GM12892 (cell line): ENCODE measurements at regions not wholly inside any gene's neighbourhood (a gene's known extent, or its start where the extent isn't known, plus 50 kb on each side); places are given as distances from the start of the nearest gene placed in this dataset.

Source experiments
- DNase-seq: peaks from one replicate; pipeline ENCODE4 v3.0.0; 2011; ENCODE audit not compliant: insufficient read length
- FAIRE-seq: peaks from 2 replicates; lab custom pipeline; 2011; peaks lifted over from hg19 to GRCh38; lab: Jason Lieb, UNC
- POLR2A ChIP-seq: IDR thresholded peaks from 2 replicates; pipeline ENCODE4 v1.6.1; 2011; ENCODE audit warnings: low read depth, low read length, control low read depth
- POLR2AphosphoS5 ChIP-seq: IDR thresholded peaks from 2 replicates; pipeline ENCODE4 v1.6.1; 2011; ENCODE audit warnings: low read depth, low read length, control low read depth
- TAF1 ChIP-seq: IDR thresholded peaks from 2 replicates; pipeline ENCODE4 v1.6.1; 2011; ENCODE audit warnings: low read depth, mild to moderate bottlenecking, control low read depth, low read length, borderline replicate concordance

- no peak for TF ChIP-seq TAF1
- TF ChIP-seq POLR2A, result no peak
- TF ChIP-seq POLR2AphosphoS5, result no peak
- FAIRE-seq (no peak), DNase-seq (no peak)
These were observed 1847.1 kb upstream of the NUDT12 start for GRCh38 chr5:105409695-105410094.

- TF ChIP-seq POLR2A (no peak), TAF1 (no peak), POLR2AphosphoS5 (no peak)
- no peak for FAIRE-seq
- no peak for DNase-seq
These were observed 1844.6 kb upstream of the NUDT12 start for GRCh38 chr5:105407200-105407599.

- DNase-seq (no peak), FAIRE-seq (no peak)
- no peak for TF ChIP-seq TAF1
- TF ChIP-seq POLR2A, result no peak
- no peak for TF ChIP-seq POLR2AphosphoS5
These were observed 1835.2 kb upstream of the NUDT12 start for GRCh38 chr5:105397749-105398148.

- FAIRE-seq (no peak), DNase-seq (no peak)
These were observed 1830.1 kb upstream of the NUDT12 start for GRCh38 chr5:105392710-105393149.

GRCh38 chr5:105392122-105392709, 1829.6 kb upstream of the NUDT12 start:
- DNase-seq (no peak), FAIRE-seq (no peak)
- no peak for TF ChIP-seq TAF1
- no peak for TF ChIP-seq POLR2A
- TF ChIP-seq POLR2AphosphoS5, result no peak

More at GRCh38 chr5:105392710-105393149, 1830.1 kb upstream of the NUDT12 start:
- TF ChIP-seq POLR2AphosphoS5 (no peak), POLR2A (no peak), TAF1 (no peak)

- TF ChIP-seq POLR2AphosphoS5, result no peak
- TF ChIP-seq POLR2A, result no peak
- TF ChIP-seq TAF1, result no peak
- FAIRE-seq, result no peak
- no peak for DNase-seq
These were observed 1817.5 kb upstream of the NUDT12 start for GRCh38 chr5:105380126-105380525.

- DNase-seq, result no peak
- no peak for FAIRE-seq
- TF ChIP-seq POLR2AphosphoS5, result no peak
- no peak for TF ChIP-seq TAF1
- no peak for TF ChIP-seq POLR2A
These were observed 1808.6 kb upstream of the NUDT12 start for GRCh38 chr5:105371169-105371568.

- no peak for DNase-seq
- TF ChIP-seq POLR2A (no peak), TAF1 (no peak), POLR2AphosphoS5 (no peak)
- no peak for FAIRE-seq
These were observed 1788.0 kb upstream of the NUDT12 start for GRCh38 chr5:105350486-105351140.

- DNase-seq (no peak), FAIRE-seq (no peak)
- TF ChIP-seq POLR2A, result no peak
- no peak for TF ChIP-seq TAF1
- TF ChIP-seq POLR2AphosphoS5, result no peak
These were observed 1769.0 kb upstream of the NUDT12 start for GRCh38 chr5:105331558-105331957.

- DNase-seq, result no peak
- TF ChIP-seq POLR2A (no peak), POLR2AphosphoS5 (no peak), TAF1 (no peak)
- FAIRE-seq, result no peak
These were observed 1767.6 kb upstream of the NUDT12 start for GRCh38 chr5:105330185-105330584.

- FAIRE-seq (no peak), DNase-seq (no peak)
- TF ChIP-seq POLR2AphosphoS5 (no peak), TAF1 (no peak), POLR2A (no peak)
These were observed 1742.3 kb upstream of the NUDT12 start for GRCh38 chr5:105304859-105305258.

- TF ChIP-seq POLR2AphosphoS5, result no peak
- TF ChIP-seq POLR2A, result no peak
- no peak for TF ChIP-seq TAF1
- no peak for DNase-seq
- FAIRE-seq, result no peak
These were observed 1726.4 kb upstream of the NUDT12 start for GRCh38 chr5:105288946-105289345.
